NT2/D1 (cell line): ENCODE measurements at regions not wholly inside any gene's neighbourhood (a gene's known extent, or its start where the extent isn't known, plus 50 kb on each side); places are given as distances from the start of the nearest gene placed in this dataset.

Source experiments
- SUZ12 ChIP-seq: IDR thresholded peaks from 2 replicates; pipeline ENCODE4 v1.6.1; 2011; ENCODE audit not compliant: insufficient read length, insufficient read depth; ENCODE audit errors: extremely low read depth
- YY1 ChIP-seq: IDR thresholded peaks from 2 replicates; pipeline ENCODE4 v1.6.1; 2011; ENCODE audit not compliant: insufficient read length, insufficient read depth
- ZNF274 ChIP-seq: IDR thresholded peaks from 2 replicates; pipeline ENCODE4 v1.6.1; 2011; ENCODE audit warnings: mild to moderate bottlenecking, low read depth, low read length

DNA sequence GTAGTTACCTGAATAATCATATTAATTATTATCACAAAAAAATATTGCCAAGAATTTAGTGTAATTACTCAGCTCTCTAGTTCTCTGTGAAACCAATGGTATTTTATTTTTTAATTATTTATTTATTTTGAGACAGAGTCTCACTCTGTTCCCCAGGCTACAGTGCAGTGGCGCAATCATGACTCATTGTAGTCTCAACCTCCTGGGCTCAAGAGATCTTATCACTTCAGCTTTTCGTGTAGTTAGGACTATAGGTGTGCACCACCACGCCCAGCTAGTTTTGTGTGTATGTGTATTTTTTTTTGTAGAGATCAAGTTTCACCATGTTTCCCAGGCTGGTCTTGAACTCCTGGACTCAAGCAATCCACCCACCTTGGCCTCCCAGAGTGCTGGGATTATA is 440.4 kb upstream of the CDH20 start:
- TF ChIP-seq YY1 (no peak), ZNF274 (no peak), SUZ12 (no peak)
